Stimulated activated CD8-positive, alpha-beta memory T cell treated with anti-CD3 and anti-CD28 coated beads, Interleukin-4, amount 100 ng/mL, for 4 hours (primary cell): ENCODE measurements at regions not wholly inside any gene's neighbourhood (a gene's known extent, or its start where the extent isn't known, plus 50 kb on each side); places are given as distances from the start of the nearest gene placed in this dataset.

Source experiments
- DNase-seq, 2 donors: peaks; one replicate each; pipeline ENCODE4 v3.0.0-alpha.2; 2020; ENCODE audit warnings: low read depth in 2 of 2, low spot score in 1 of 2

DNA sequence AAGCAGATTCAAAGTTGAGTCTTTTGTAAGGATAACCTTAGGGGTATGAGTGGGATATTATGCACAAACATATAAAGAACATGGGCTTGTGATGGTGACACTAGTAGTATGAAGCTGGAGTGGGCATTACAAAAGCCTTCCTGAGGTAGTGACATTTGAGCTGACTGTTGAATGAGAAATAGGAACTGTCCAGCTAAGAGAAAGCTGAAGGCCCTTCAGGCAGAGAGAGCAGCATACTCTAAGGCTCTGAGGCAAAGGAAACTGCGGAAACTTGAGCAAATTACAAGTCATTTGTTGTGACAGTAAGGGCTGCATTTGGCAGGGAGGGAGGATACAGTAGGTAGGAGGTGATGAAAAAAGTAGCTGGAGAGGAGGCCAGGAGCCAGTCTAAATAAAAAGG is 190.7 kb upstream of the CD96 start:
- no peak for DNase-seq

GRCh38 chr3:111352585-111352984 is 189.4 kb upstream of the CD96 start:
- no peak for DNase-seq

DNA sequence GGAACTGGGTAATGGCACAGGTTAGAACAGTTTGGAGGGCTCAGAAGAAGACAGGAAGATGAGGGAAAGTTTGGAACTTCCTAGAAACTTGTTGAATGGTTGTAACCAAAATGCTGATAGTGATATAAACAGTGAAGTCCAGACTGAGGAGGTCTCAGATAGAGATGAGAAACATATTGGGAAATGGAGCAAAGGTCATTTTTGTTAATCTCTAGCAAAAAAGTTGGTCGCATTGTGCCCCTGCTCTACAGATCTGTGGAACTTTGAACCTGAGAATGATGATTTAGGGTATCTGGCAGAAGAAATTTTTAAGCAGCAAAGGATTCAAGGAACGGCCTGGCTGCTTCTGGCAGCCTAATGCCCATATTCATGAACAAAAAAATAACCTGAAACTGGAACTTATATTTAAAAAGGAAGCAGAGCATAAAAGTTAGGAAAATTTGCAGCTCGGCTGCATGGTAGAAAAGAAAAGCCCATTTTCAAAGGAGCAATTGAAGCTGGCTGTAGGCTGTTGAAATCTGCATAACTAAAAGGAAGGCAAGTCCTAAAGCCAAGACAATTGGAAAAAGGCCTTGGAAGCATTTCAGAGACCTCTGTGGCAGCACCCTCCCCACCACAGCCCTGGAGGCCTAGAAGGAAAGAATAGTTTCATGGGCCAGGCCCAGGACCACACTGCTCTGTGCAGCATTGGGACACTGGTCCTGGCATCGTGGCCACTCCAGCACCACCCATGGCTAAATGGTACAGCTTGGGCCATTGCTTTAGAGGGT is 182.6 kb upstream of the CD96 start:
- DNase-seq, result no peak

DNA sequence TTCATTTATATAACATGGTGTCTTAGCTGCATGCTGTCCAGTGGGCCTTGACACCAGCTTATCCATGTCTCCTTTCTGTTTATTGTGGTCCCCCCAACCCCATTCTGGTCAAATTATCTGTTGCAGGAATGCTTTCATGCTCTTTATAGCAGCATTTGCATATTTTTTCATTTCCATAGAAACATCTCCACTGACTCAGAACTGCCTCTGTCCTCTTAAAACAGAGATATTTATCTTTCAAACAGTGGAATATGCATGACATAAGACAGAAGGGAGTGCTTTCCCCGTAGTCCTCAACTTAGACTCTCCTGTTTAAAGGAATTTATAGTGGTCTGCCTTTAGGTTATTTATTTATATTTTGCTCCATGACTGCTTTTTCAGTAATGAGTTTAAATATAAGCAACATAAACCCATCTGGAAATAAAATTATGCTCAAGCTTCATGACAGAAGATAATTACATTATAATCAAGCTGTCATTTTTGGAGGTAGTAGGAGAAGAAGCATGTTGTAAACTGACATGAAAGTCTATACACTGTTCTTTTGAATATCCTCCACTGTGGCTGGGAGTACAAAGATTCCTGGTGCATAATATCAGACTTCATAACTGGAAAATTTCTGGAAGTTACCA is 179.5 kb upstream of the CD96 start:
- no peak for DNase-seq

DNA sequence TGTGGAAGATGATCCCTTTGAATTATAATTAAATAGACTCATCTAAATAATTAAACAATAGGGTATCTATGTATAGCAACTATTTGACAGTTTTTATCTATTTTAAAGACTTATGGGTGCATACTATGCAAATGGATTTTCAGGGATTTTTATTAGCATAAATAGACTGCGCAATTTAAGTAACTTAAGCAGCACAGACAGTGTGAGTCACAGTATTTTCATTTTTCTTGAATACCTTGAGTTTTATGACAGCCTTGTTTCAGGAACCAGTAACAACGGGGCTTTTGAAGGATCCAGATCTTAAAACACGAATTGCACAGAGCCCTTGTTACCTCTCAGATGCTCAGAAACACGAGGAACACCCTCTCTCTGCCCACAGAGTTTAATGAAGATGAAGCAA is 175.5 kb upstream of the CD96 start:
- no peak for DNase-seq

- no peak for DNase-seq
Observed at GRCh38 chr3:111368056-111368455, 173.9 kb upstream of the CD96 start.

- no peak for DNase-seq
Observed at GRCh38 chr3:111369958-111370357, 172.0 kb upstream of the CD96 start.

GRCh38 chr3:111373239-111373638 is 168.8 kb upstream of the CD96 start:
- no peak for DNase-seq

DNA sequence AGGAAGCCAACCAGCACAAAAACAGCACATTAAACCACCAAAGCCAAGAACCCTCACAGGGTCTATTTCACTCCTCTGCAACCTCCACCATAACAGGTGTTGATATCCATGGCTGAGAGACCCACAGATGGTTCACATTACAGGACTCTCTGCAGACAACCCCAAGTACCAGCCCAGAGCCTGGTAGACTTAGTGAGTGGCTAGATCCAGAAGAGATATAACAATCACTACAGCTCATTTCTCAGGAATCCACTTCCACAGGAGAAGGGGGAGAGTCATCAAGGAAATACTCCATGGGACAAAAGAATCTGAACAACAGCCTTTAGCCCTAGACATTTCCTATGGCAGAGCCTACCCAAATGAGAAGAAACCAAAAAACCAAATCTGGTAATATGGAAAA is 168.1 kb upstream of the CD96 start:
- no peak for DNase-seq

- DNase-seq, result no peak
Observed at GRCh38 chr3:111385971-111386495, 156.0 kb upstream of the CD96 start.

DNA sequence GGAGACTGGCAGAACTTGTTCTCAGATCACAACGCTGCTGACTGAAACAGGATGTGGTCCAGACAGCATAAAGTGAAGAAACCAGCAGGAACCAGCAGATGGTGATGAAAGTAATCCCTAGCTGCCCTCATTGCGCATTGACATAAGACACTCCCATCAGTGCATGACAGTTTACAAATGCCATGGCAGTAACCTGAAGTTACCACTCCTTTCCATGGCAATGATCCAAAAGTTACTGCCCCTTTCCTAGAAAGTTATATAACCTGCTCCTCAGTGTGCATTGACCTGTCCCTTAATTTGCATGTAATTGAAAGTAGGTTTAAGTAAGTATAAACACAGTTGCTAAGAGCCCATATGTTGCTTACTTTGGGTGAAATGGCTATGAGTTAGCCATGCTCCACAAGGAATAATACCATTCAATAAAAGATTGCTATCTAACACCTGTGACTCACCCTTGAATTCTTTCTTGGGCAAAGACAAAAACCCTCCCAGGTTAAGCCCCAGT is 149.1 kb upstream of the CD96 start:
- DNase-seq, result peak; percentile 1 to 3

DNA sequence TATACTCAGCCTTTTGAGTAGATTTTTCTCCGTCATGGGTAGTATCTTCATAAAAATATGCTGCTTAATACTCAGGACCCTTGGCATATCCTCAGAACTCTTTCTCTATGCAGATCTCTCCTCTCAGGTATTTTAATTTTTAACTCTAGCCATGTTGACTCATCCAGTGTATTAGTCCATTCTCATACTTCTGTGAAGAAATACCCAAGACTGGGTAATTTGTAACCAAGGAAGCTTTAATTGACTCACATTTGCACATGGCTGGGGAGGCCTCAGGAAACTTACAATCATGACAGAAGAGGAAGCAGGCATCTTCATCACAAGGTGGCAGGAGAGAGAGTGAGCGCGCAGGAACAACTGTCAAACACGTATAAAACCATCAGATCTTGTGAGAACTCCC is 129.3 kb upstream of the CD96 start:
- DNase-seq, result no peak

GRCh38 chr3:111414531-111414930 is 127.5 kb upstream of the CD96 start:
- DNase-seq, result no peak

GRCh38 chr3:111415018-111415417 is 127.0 kb upstream of the CD96 start:
- DNase-seq, result no peak

DNA sequence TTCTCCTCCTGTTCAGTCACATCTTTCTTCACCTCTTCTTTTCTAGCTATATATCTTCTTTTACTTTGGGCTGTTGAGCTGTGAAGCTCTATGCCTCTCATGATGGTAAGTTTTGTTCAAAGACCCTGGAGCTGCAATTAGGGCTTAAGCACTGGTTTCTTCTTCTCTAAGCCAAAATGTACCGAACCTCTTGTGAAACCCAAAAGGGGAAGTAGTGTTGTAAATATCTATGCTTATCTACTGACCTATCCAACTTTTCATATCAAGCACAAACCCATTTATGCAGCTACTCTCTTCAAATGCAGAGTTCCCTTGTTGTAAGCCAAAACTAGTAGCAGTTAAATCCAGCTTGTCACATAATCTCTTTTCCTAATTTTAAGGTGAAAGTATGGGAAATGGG is 123.6 kb upstream of the CD96 start:
- no peak for DNase-seq

GRCh38 chr3:111428301-111428700 is 113.7 kb upstream of the CD96 start:
- DNase-seq, result no peak

- no peak for DNase-seq
Observed at GRCh38 chr3:111434941-111435622, 106.9 kb upstream of the CD96 start.

GRCh38 chr3:111438283-111438682 is 103.7 kb upstream of the CD96 start:
- no peak for DNase-seq

DNA sequence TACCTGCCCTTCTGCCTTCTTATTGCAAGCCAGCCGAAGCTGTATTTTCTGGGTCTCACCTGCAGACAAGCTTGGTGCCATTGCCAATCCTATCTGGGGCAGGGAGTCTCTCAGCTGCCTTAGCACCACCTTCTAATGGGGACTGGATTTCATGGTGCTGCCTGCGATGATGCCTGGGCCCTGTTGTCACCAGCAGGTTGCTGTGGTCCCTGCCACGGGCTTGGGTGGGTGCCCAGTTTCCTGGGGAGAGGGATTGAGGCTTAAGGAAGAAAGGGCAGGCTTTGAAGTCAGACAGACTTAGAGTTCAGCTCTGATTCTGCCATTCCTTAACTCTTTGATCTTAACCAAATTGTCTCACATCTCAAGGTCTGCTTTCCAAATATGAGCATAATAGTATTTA is 87.4 kb upstream of the CD96 start:
- DNase-seq, result no peak

- DNase-seq, result no peak
Observed at GRCh38 chr3:111465081-111465670, 76.8 kb upstream of the CD96 start.

- no peak for DNase-seq
Observed at GRCh38 chr3:111470032-111470431, 72.0 kb upstream of the CD96 start.

DNA sequence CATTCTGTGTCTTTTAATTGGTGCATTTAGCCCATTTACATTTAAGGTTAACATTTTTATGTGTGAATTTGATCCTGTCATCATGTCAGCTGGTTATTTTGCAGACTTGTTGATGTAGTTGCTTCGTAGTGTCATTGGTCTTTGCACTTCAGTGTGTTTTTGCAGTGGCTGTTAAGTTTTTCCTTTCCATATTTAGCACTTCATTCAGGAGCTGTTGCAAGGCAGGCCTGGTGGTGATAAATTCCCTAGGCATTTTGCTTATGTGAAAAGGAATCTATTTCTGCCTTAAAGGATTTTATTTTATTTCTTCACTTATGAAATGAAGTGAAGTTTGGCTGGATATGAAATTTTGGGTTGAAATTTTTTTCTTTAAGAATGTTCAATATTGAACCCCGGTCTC is 70.2 kb upstream of the CD96 start:
- no peak for DNase-seq
